ENCODE measurements at regions not wholly inside any gene's neighbourhood (a gene's known extent, or its start where the extent isn't known, plus 50 kb on each side); places are given as distances from the start of the nearest gene placed in this dataset.

DNA sequence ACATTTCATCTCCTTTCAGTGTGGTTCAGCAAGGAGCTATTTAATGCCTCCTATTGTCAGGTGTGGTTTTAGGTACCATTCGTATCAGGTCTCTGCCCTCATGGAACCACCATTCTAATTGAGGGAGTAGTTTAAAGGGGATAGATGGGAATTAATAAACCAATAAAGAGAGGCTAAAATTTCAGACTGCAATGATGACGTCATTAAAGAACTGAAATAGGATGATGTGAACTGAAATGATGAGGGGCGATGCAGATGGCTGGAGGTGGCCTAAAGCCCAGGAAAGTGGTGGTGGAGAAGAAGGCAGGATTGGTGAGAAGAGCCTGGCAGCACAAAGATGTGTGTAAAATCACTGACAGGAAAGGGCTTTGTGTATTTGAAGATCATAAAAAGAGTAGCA is 148.9 kb upstream of the RBFOX1 start:
- Histone ChIP-seq H2AFZ (ENCODE audit: low read length) (no peak overlapping the region), H3K4me3 (ENCODE audit: low read depth, low read length, poor library complexity, severe bottlenecking) (no peak overlapping the region), H3K4me1 (ENCODE audit: insufficient read depth, low read length, poor library complexity, severe bottlenecking) (no peaks in the 10 kb centered on the region), H4K20me1 (ENCODE audit: insufficient read depth, low read length) (no peaks in the 10 kb centered on the region), H3K4me2 (ENCODE audit: low read length) (no peak overlapping the region), H3K9me3 (ENCODE audit: low read length) (no peaks in the 10 kb centered on the region), H3K36me3 (ENCODE audit: insufficient read depth, low read length) (no peaks in the 10 kb centered on the region), H3K9me2 (ENCODE audit: insufficient read depth, low read length) (no peaks in the 10 kb centered on the region), H3K27ac (ENCODE audit: low read depth, low read length, poor library complexity, severe bottlenecking) (no peak overlapping the region), H3K79me2 (ENCODE audit: insufficient read depth, low read depth, low read length) (no peaks in the 10 kb centered on the region)
- no TSS peak for BruUV-seq (replicated peaks)
- TF ChIP-seq, protein P1, sequence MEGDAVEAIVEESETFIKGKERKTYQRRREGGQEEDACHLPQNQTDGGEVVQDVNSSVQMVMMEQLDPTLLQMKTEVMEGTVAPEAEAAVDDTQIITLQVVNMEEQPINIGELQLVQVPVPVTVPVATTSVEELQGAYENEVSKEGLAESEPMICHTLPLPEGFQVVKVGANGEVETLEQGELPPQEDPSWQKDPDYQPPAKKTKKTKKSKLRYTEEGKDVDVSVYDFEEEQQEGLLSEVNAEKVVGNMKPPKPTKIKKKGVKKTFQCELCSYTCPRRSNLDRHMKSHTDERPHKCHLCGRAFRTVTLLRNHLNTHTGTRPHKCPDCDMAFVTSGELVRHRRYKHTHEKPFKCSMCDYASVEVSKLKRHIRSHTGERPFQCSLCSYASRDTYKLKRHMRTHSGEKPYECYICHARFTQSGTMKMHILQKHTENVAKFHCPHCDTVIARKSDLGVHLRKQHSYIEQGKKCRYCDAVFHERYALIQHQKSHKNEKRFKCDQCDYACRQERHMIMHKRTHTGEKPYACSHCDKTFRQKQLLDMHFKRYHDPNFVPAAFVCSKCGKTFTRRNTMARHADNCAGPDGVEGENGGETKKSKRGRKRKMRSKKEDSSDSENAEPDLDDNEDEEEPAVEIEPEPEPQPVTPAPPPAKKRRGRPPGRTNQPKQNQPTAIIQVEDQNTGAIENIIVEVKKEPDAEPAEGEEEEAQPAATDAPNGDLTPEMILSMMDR (conservative IDR thresholded peaks at IDR 0.05; ENCODE audit: low read length): no peak
- no peak for TF ChIP-seq EZH2phosphoT487 (IDR thresholded peaks at IDR 0.05; ENCODE audit: borderline replicate concordance, low read depth, low read length)
- CTCF ChIA-PET (ENCODE audit: unreplicated experiment): no interaction called here
- POLR2A ChIA-PET: interaction anchor here (0.6 kb wide), 1 partner anchor 13 kb away, joined by 3 read pairs; no protein-coding TSS in a partner anchor
- intact Hi-C loops (cut with micrococcal nuclease; ENCODE audit: unreplicated experiment): no loop called here
- DNase-seq (ENCODE audit: low spot score): no peak

- no peaks in the 10 kb centered on the region for H4K20me1 ChIP-seq (ENCODE audit: insufficient read depth, low read length)
- no peak overlapping the region for H2AFZ ChIP-seq (ENCODE audit: low read length)
- intact Hi-C loops (cut with micrococcal nuclease; ENCODE audit: unreplicated experiment): no loop called here
- no peak for DNase-seq (ENCODE audit: low spot score)
- ChIA-PET POLR2A (no interaction called here), CTCF (ENCODE audit: unreplicated experiment) (no interaction called here)
- TF ChIP-seq, protein P1 (conservative IDR thresholded peaks at IDR 0.05; ENCODE audit: low read length): no peak
- TF ChIP-seq EZH2phosphoT487 (IDR thresholded peaks at IDR 0.05; ENCODE audit: borderline replicate concordance, low read depth, low read length): no peak
- H3K4me3 ChIP-seq (ENCODE audit: low read depth, low read length, poor library complexity, severe bottlenecking): no peak overlapping the region
- H3K4me2 ChIP-seq (ENCODE audit: low read length): no peak overlapping the region
- no peaks in the 10 kb centered on the region for H3K9me3 ChIP-seq (ENCODE audit: low read length)
- no TSS peak for BruUV-seq (replicated peaks)
- H3K9me2 ChIP-seq (ENCODE audit: insufficient read depth, low read length): no peaks in the 10 kb centered on the region
- H3K36me3 ChIP-seq (ENCODE audit: insufficient read depth, low read length): no peaks in the 10 kb centered on the region
- H3K4me1 ChIP-seq (ENCODE audit: insufficient read depth, low read length, poor library complexity, severe bottlenecking): no peaks in the 10 kb centered on the region
- H3K27ac ChIP-seq (ENCODE audit: low read depth, low read length, poor library complexity, severe bottlenecking): no peak overlapping the region
- no peaks in the 10 kb centered on the region for H3K79me2 ChIP-seq (ENCODE audit: insufficient read depth, low read depth, low read length)
Measured at GRCh38 chr16:7182510-7183109, 150.0 kb upstream of the RBFOX1 start.

- Histone ChIP-seq H3K4me2 (ENCODE audit: low read length) (no peak overlapping the region), H3K4me3 (ENCODE audit: low read depth, low read length, poor library complexity, severe bottlenecking) (no peak overlapping the region), H3K36me3 (ENCODE audit: insufficient read depth, low read length) (no peaks in the 10 kb centered on the region), H3K9me3 (ENCODE audit: low read length) (no peaks in the 10 kb centered on the region), H3K4me1 (ENCODE audit: insufficient read depth, low read length, poor library complexity, severe bottlenecking) (no peaks in the 10 kb centered on the region), H4K20me1 (ENCODE audit: insufficient read depth, low read length) (no peaks in the 10 kb centered on the region), H3K79me2 (ENCODE audit: insufficient read depth, low read depth, low read length) (no peaks in the 10 kb centered on the region), H3K27ac (ENCODE audit: low read depth, low read length, poor library complexity, severe bottlenecking) (no peak overlapping the region), H3K9me2 (ENCODE audit: insufficient read depth, low read length) (no peaks in the 10 kb centered on the region), H2AFZ (ENCODE audit: low read length) (no peak overlapping the region)
- BruUV-seq (replicated peaks): no TSS peak
- ChIA-PET CTCF (ENCODE audit: unreplicated experiment) (no interaction called here), POLR2A (no interaction called here)
- intact Hi-C loops (cut with micrococcal nuclease; ENCODE audit: unreplicated experiment): no loop called here
- DNase-seq (ENCODE audit: low spot score): no peak
- TF ChIP-seq EZH2phosphoT487 (IDR thresholded peaks at IDR 0.05; ENCODE audit: borderline replicate concordance, low read depth, low read length): no peak
- TF ChIP-seq, protein P1 (conservative IDR thresholded peaks at IDR 0.05; ENCODE audit: low read length): no peak
Measured at GRCh38 chr16:7177875-7178274, 154.8 kb upstream of the RBFOX1 start.
